MM.1S (cell line): ENCODE measurements at regions not wholly inside any gene's neighbourhood (a gene's known extent, or its start where the extent isn't known, plus 50 kb on each side); places are given as distances from the start of the nearest gene placed in this dataset.

Experiments used
- CTCF ChIP-seq: fragments of 300-600 bp; sonication (generic); IDR thresholded peaks from 2 replicates; pipeline ENCODE4 v1.5.1; 2016; ENCODE audit warnings: antibody characterized with exemption, low read length, mixed read lengths
- EZH2 ChIP-seq: fragments of 300-600 bp; sonication (generic); optimal IDR thresholded peaks from 2 replicates; pipeline ENCODE3; 2017; ENCODE audit warnings: low read depth, mild to moderate bottlenecking, antibody characterized with exemption, low read length, mixed read lengths

- TF ChIP-seq CTCF (no peak), EZH2 (no peak)
These were observed 172.8 kb upstream of the SPTLC3 start for GRCh38 chr20:12835999-12836398.
